H1 (cell line): ENCODE measurements at regions not wholly inside any gene's neighbourhood (a gene's known extent, or its start where the extent isn't known, plus 50 kb on each side); places are given as distances from the start of the nearest gene placed in this dataset.

Experiments used
- CTCF ChIA-PET: fragments of 300-600 bp; sonication (Branson Sonifier 250); formaldehyde crosslinking; loops from one replicate; lab custom pipeline; 2021; ENCODE audit not compliant: partially characterized antibody; lab: Charles Lee
- POLR2A ChIA-PET: fragments of 300-600 bp; sonication (Branson Sonifier 250); formaldehyde crosslinking; loops from one replicate; lab custom pipeline; 2021; ENCODE audit warnings: inconsistent platforms; ENCODE audit not compliant: partially characterized antibody; lab: Charles Lee
- DNase-seq, 2 experiments: peaks; one replicate each; pipeline versions ENCODE4 v3.0.0 to v3.0.0-alpha.2; 2010 to 2022; ENCODE audit warnings: low spot score in 2 of 2, low read depth in 1 of 2, mixed read lengths in 1 of 2
- FAIRE-seq: peaks from 2 replicates; lab custom pipeline; 2011; peaks lifted over from hg19 to GRCh38; lab: Jason Lieb, UNC
- H2AFZ ChIP-seq: 2 replicates; pipeline ENCODE4 v1.8.1; 2012; ENCODE audit warnings: low read length, inconsistent platforms
- H2AK5ac ChIP-seq: 2 replicates; pipeline ENCODE4 v1.6.1; 2013; ENCODE audit warnings: low read depth, low read length
- H2BK120ac ChIP-seq: replicated peaks from 2 replicates; pipeline ENCODE3; 2013; ENCODE audit warnings: low read depth, low read length, inconsistent platforms
- H2BK12ac ChIP-seq: 2 replicates; pipeline ENCODE4 v1.6.1; 2013; ENCODE audit warnings: low read depth, low read length
- H2BK15ac ChIP-seq: 2 replicates; pipeline ENCODE4 v1.6.1; 2013; ENCODE audit warnings: low read length
- H2BK20ac ChIP-seq: 2 replicates; pipeline ENCODE4 v1.6.1; 2013; ENCODE audit warnings: low read length
- H2BK5ac ChIP-seq: 2 replicates; pipeline ENCODE4 v1.6.1; 2013; ENCODE audit warnings: low read depth, low read length
- H3K14ac ChIP-seq: 2 replicates; pipeline ENCODE4 v1.6.1; 2013; ENCODE audit warnings: inconsistent platforms; ENCODE audit not compliant: insufficient read length
- H3K18ac ChIP-seq: 2 replicates; pipeline ENCODE4 v1.6.1; 2013; ENCODE audit warnings: low read length; ENCODE audit errors: extremely low read depth
- H3K23ac ChIP-seq: 2 replicates; pipeline ENCODE4 v1.6.1; 2013; ENCODE audit warnings: inconsistent platforms; ENCODE audit not compliant: insufficient read length
- H3K23me2 ChIP-seq: 2 replicates; pipeline ENCODE4 v1.6.1; 2013; ENCODE audit warnings: low read depth, low read length
- H3K27ac ChIP-seq: 2 replicates; pipeline ENCODE4 v1.6.1; 2011; ENCODE audit warnings: low read depth, low read length, inconsistent platforms
- H3K27me3 ChIP-seq, 4 experiments: replicated peaks in 1 of 4; 1 replicate in 1 of 4; 2 replicates in 3 of 4; pipeline versions ENCODE4 v1.6.1 to v1.8.1; 2011 to 2013; ENCODE audit warnings: low read length in 3 of 4, mild to moderate bottlenecking in 3 of 4, inconsistent platforms in 2 of 4, mixed read lengths in 2 of 4, moderate library complexity in 1 of 4; ENCODE audit not compliant: control insufficient read depth in 3 of 4, insufficient read depth in 3 of 4; ENCODE audit errors: extremely low read depth in 1 of 4
- H3K36me3 ChIP-seq, 4 experiments: 2 replicates each; pipeline versions ENCODE4 v1.6.1 to v1.8.1; 2011 to 2013; ENCODE audit warnings: mild to moderate bottlenecking in 4 of 4, low read length in 3 of 4, moderate library complexity in 2 of 4, control low read depth in 1 of 4, inconsistent platforms in 1 of 4; ENCODE audit not compliant: insufficient read depth in 4 of 4, control insufficient read depth in 2 of 4
- H3K4ac ChIP-seq: replicated peaks from 2 replicates; pipeline ENCODE3; 2013; ENCODE audit warnings: low read length, low read depth, mixed read lengths, inconsistent platforms; ENCODE audit not compliant: insufficient read length
- H3K4me1 ChIP-seq, 4 experiments: replicated peaks in 1 of 4; 1 replicate in 1 of 4; 2 replicates in 3 of 4; pipeline versions ENCODE4 v1.6.1 to v1.8.1; 2011 to 2013; ENCODE audit warnings: low read length in 3 of 4, inconsistent platforms in 2 of 4, mixed read lengths in 1 of 4; ENCODE audit not compliant: insufficient read depth in 4 of 4, control insufficient read depth in 3 of 4
- H3K4me2 ChIP-seq, 2 experiments: 2 replicates each; pipeline versions ENCODE4 v1.6.1 to v1.8.1; 2011 to 2013; ENCODE audit warnings: low read depth in 2 of 2, low read length in 2 of 2, control low read depth in 1 of 2, inconsistent platforms in 1 of 2, mild to moderate bottlenecking in 1 of 2; ENCODE audit not compliant: insufficient read depth in 1 of 2
- H3K4me3 ChIP-seq, 4 experiments: fragments of 200-600, 300-600 bp in 1 of 4; sonication (generic), shearing (Covaris generic), sonication (Bioruptor Twin) in 1 of 4; 2 replicates each; pipeline versions ENCODE4 v1.5.1 to v1.8.1; 2011 to 2016; ENCODE audit warnings: low read length in 4 of 4, low read depth in 3 of 4, control low read depth in 2 of 4, inconsistent platforms in 2 of 4, mild to moderate bottlenecking in 2 of 4, mixed read lengths in 1 of 4, moderate library complexity in 1 of 4; ENCODE audit not compliant: insufficient read depth in 2 of 4; ENCODE audit errors: extremely low read depth in 1 of 4
- H3K56ac ChIP-seq: replicated peaks from 2 replicates; pipeline ENCODE3; 2013; ENCODE audit warnings: low read depth, mild to moderate bottlenecking, mixed read lengths, low read length, inconsistent platforms; ENCODE audit not compliant: insufficient read length
- H3K79me1 ChIP-seq: 2 replicates; pipeline ENCODE4 v1.6.1; 2013; ENCODE audit warnings: low read depth, low read length, control low read depth
- H3K79me2 ChIP-seq, 2 experiments: 2 replicates each; pipeline versions ENCODE4 v1.6.1 to v1.8.1; 2012 to 2013; ENCODE audit warnings: low read length in 2 of 2, mild to moderate bottlenecking in 2 of 2, inconsistent platforms in 1 of 2; ENCODE audit not compliant: insufficient read depth in 2 of 2, control insufficient read depth in 1 of 2
- H3K9ac ChIP-seq, 4 experiments: replicated peaks in 1 of 4; 1 replicate in 1 of 4; 2 replicates in 3 of 4; pipeline versions ENCODE4 v1.6.1 to v1.8.1; 2011 to 2013; ENCODE audit warnings: low read depth in 3 of 4, low read length in 3 of 4, control low read depth in 2 of 4, mild to moderate bottlenecking in 2 of 4, moderate library complexity in 2 of 4, inconsistent platforms in 1 of 4; ENCODE audit errors: extremely low read depth in 1 of 4
- H3K9me3 ChIP-seq, 2 experiments: 2 replicates each; pipeline versions ENCODE4 v1.6.1 to v1.8.1; 2012 to 2013; ENCODE audit warnings: mild to moderate bottlenecking in 2 of 2, moderate library complexity in 2 of 2, control low read depth in 1 of 2, inconsistent platforms in 1 of 2, low read depth in 1 of 2, low read length in 1 of 2, mixed read lengths in 1 of 2; ENCODE audit not compliant: insufficient read depth in 2 of 2
- H4K20me1 ChIP-seq, 2 experiments: replicated peaks in 1 of 2; 2 replicates each; pipeline versions ENCODE3 to v1.8.1; 2011 to 2013; ENCODE audit warnings: inconsistent platforms in 2 of 2, low read length in 2 of 2, mild to moderate bottlenecking in 1 of 2; ENCODE audit not compliant: insufficient read depth in 2 of 2, control insufficient read depth in 1 of 2
- H4K5ac ChIP-seq: 2 replicates; pipeline ENCODE4 v1.6.1; 2013; ENCODE audit warnings: low read length, low read depth, mixed read lengths, inconsistent platforms; ENCODE audit not compliant: insufficient read length
- H4K8ac ChIP-seq: 2 replicates; pipeline ENCODE4 v1.8.0; 2013; ENCODE audit warnings: mild to moderate bottlenecking, moderate library complexity, low read length, inconsistent platforms; ENCODE audit not compliant: insufficient read depth; ENCODE audit errors: extremely low read depth
- H4K91ac ChIP-seq: replicated peaks from 2 replicates; pipeline ENCODE3; 2013; ENCODE audit warnings: low read length, mixed read lengths, inconsistent platforms; ENCODE audit not compliant: insufficient read length
- CBX5 ChIP-seq: fragments of 300-800, 300-1000 bp; sonication (generic); IDR thresholded peaks from 2 replicates; pipeline ENCODE4 v1.7.1; 2016; ENCODE audit warnings: antibody characterized with exemption, low read length, low read depth
- EZH2 ChIP-seq: fragments of 200-600 bp; sonication (generic); IDR thresholded peaks from 2 replicates; pipeline ENCODE4 v1.7.1; 2012; ENCODE audit warnings: low read depth, mild to moderate bottlenecking, moderate library complexity, low read length, inconsistent platforms; ENCODE audit not compliant: severe bottlenecking
- KDM1A ChIP-seq: fragments of 200-600, 300-600 bp; sonication (generic); IDR thresholded peaks from 2 replicates; pipeline ENCODE4 v1.7.1; 2016; ENCODE audit warnings: mild to moderate bottlenecking, low read length, borderline replicate concordance
- RBBP5 ChIP-seq: IDR thresholded peaks from 2 replicates; pipeline ENCODE4 v1.7.1; 2012; ENCODE audit warnings: low read depth, mild to moderate bottlenecking, inconsistent platforms, low read length, moderate library complexity, borderline replicate concordance
- WGBS, 2 experiments: shearing (Covaris generic) in 1 of 2; methylation state at CpG; one replicate each; pipeline versions ENCODE4 v1.1.6 to v1.1.7; 2013 to 2015; ENCODE audit warnings: low lambda C conversion rate in 2 of 2, mixed read lengths in 2 of 2, inconsistent platforms in 1 of 2, low coverage in 1 of 2, missing lambda C conversion rate in 1 of 2; ENCODE audit not compliant: insufficient replicate concordance in 2 of 2, insufficient coverage in 1 of 2, insufficient read length in 1 of 2; ENCODE audit errors: extremely low coverage in 1 of 2, missing lambda C conversion rate in 1 of 2; 5-methylcytosine and 5-hydroxymethylcytosine counted together

- Histone ChIP-seq H2AK5ac (no peak overlapping the region), H2BK5ac (no peak overlapping the region), H4K91ac (no peak overlapping the region), H4K20me1 (no peaks in the 10 kb centered on the region), H3K36me3 (no peaks in the 10 kb centered on the region), H2BK120ac (no peak overlapping the region), H2BK15ac (no peak overlapping the region), H3K27ac (no peak overlapping the region), H3K9me3 (no peaks in the 10 kb centered on the region), H3K4me2 (no peak overlapping the region; a peak in 1 of 4 replicates)
- POLR2A ChIA-PET = no interaction called here
- no peak for TF ChIP-seq KDM1A
- TF ChIP-seq EZH2 = no peak
- TF ChIP-seq CBX5 = no peak
- TF ChIP-seq RBBP5 = no peak
- TF ChIP-seq, all 59 proteins: peak for 0
- H3K23ac ChIP-seq = peak overlapping the region; percentile 57
- no peak overlapping the region for H3K14ac ChIP-seq
- no peaks in the 10 kb centered on the region for H3K23me2 ChIP-seq
- FAIRE-seq = no peak
- H3K27me3 ChIP-seq = peaks cover 0 to 15% (median 4%) of the 10 kb centered on the region in 4 experiments; a peak in 4 of 7 replicates
- no peak overlapping the region for H2BK12ac ChIP-seq
- peaks cover 5 to 34% (median 15%) of the 10 kb centered on the region in 4 experiments for H3K4me1 ChIP-seq
- H3K4me3 ChIP-seq = no peak overlapping the region
- no peak for DNase-seq
- no peak overlapping the region for H2BK20ac ChIP-seq
- H2AFZ ChIP-seq = no peak overlapping the region
- no peak overlapping the region for H4K5ac ChIP-seq
- H3K56ac ChIP-seq = no peak overlapping the region
- H3K9ac ChIP-seq = no peak overlapping the region
- CTCF ChIA-PET = interaction anchor here (0.6 to 2.2 kb wide), 5 partner anchors 14 to 566 kb away, joined by 3 to 5 read pairs (median 4); no protein-coding TSS in a partner anchor
- no peaks in the 10 kb centered on the region for H3K79me1 ChIP-seq
- H3K79me2 ChIP-seq = no peaks in the 10 kb centered on the region
- WGBS, 2 experiments = 93% methylated on average over 10 of the region's 10 CpGs; no CpG with 5 or more reads in 1 of the 2 experiments
- H3K18ac ChIP-seq = no peak overlapping the region
- H3K4ac ChIP-seq = no peak overlapping the region
- no peak overlapping the region for H4K8ac ChIP-seq
These were observed 318.1 kb upstream of the RTL1 start for GRCh38 chr14:101221549-101222160.
